ENCODE measurements at regions not wholly inside any gene's neighbourhood (a gene's known extent, or its start where the extent isn't known, plus 50 kb on each side); places are given as distances from the start of the nearest gene placed in this dataset.

- no peak for TF ChIP-seq RCOR1 (IDR thresholded peaks at IDR 0.05; ENCODE audit: insufficient replicate concordance, low read length)
- no peak for TF ChIP-seq POLR2A (IDR thresholded peaks at IDR 0.05; ENCODE audit: low read depth, low read length)
- TF ChIP-seq FOS (IDR thresholded peaks at IDR 0.05; ENCODE audit: low read depth, low read length): peak; percentile 62
- no peak for TF ChIP-seq CTCF (conservative IDR thresholded peaks at IDR 0.05; ENCODE audit: low read depth, low read length)
- no peak for TF ChIP-seq SMC3 (IDR thresholded peaks at IDR 0.05; ENCODE audit: low read depth, low read length)
- no peak; the same call in 1 of the 2 replicates for TF ChIP-seq RAD21 (IDR thresholded peaks at IDR 0.05; ENCODE audit: low read length)
- peak; percentile 92 for TF ChIP-seq CEBPB (IDR thresholded peaks at IDR 0.05; ENCODE audit: low read depth, low read length)
Measured at GRCh38 chr9:108049026-108049607, 559.5 kb upstream of the KLF4 start.
